GM19397 (cell line): ENCODE measurements at regions not wholly inside any gene's neighbourhood (a gene's known extent, or its start where the extent isn't known, plus 50 kb on each side); places are given as distances from the start of the nearest gene placed in this dataset.

ENCODE experiments used
- ATAC-seq: cut with Tn5 transposase; IDR thresholded peaks from one replicate; pipeline ENCODE4 v1.9.1; 2021; ENCODE audit warnings: mild to moderate bottlenecking, moderate library complexity; ENCODE audit not compliant: unreplicated experiment

- no peak for ATAC-seq
Observed at GRCh38 chr4:186885289-186885688, 161.6 kb upstream of the FAT1 start.

DNA sequence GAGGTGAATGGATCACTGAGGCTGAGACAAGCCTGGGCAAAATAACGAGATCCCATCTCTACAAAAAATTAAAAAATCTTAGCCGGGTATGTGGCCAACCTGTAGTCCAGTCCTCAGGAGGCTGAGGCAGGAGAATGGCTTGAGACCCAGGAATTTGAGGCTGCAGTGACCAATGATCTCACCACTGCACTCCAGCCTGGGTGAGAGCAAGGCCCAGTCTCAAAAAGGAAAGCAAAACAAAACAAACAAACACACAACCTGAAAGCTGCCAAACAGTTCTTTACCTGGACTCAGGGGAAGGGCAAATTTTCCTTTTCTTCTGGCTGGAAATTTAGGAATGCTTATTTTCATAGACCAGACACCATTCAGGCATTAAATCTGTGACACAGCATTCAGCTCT lies 163.1 kb upstream of the FAT1 start:
- no peak for ATAC-seq

GRCh38 chr4:186887291-186887700 lies 163.6 kb upstream of the FAT1 start:
- ATAC-seq = no peak

GRCh38 chr4:186887752-186888151 lies 164.1 kb upstream of the FAT1 start:
- no peak for ATAC-seq

DNA sequence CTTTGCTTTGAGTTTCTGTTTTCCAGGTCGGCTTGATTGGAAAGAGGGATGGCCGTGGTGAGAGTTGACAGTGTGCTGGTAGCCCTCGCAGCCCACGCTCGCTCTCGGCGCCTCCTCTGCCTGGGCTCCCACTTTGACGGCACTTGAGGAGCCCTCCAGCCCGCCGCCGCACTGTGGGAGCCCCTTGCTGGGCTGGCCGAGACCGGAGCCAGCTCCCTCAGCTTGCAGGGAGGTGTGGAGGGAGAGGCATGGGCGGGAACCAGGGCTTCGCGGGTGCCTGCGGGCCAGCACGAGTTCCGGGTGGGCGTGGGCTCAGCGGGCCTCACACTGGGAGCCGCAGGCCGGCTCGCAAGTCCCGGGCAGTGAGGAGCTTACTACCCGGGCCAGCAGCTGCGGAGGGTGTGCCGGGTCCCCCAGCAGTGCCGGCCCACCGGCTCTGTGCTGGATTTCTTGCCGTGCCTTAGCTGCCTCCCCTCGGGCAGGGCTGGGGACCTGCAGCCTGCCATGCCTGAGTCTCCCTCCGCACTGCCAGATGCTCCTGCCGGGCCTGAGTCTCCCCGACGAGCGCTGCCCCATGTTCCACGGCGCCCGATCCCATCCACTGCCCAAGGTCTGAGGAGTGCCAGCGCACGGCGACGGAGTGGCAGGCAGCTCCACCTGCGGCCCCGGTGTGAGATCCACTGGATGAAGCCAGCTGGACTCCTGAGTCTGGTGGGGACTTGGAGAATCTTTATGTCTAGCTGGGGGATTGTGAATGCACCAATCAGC lies 166.4 kb upstream of the FAT1 start:
- ATAC-seq = no peak

- no peak for ATAC-seq
Observed at GRCh38 chr4:186891859-186892486, 168.3 kb upstream of the FAT1 start.

- ATAC-seq = no peak
Observed at GRCh38 chr4:186898367-186898766, 174.7 kb upstream of the FAT1 start.

- no peak for ATAC-seq
Observed at GRCh38 chr4:186900232-186900900, 176.7 kb upstream of the FAT1 start.

DNA sequence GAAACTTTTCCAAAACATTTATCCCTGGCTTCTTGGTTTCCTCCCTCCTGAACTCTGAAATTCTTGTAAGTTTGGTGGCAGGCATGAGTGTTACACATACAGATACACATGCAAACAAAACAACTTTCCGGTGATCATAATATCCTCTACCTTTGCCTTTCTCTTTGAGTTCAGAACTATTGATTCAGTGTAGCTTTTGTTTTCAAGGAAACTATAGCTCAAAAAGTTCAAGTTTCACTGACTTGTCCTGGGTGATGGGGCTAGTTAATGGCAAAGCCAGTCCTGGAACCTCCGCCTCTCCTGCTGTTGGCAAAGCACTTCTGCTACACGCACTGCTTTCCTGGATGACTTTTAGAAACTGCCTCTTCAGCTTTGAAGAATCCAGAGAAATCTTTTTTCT lies 177.3 kb upstream of the FAT1 start:
- no peak for ATAC-seq

DNA sequence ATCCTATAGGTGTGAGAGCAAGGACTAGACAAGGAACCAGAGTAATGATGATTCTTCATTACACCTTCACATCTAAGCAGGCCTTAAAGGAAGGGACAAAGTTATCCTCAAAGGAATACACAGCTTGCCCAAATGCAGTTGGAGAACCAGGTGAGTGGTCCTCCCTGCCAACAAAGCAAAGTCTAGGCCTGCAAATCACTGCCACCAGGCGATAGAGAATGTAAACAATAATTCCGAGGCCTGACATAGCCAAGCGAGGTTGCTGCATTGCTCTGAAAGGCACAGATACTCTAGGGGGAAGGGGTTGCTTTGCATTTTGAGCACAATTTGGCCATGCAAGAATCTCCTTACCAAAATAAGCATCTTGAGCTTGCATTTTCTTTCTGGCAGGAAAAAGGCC lies 178.2 kb upstream of the FAT1 start:
- no peak for ATAC-seq

- ATAC-seq = no peak
Observed at GRCh38 chr4:186902361-186902760, 178.7 kb upstream of the FAT1 start.

GRCh38 chr4:186904101-186904500 lies 180.4 kb upstream of the FAT1 start:
- ATAC-seq = no peak

GRCh38 chr4:186906722-186907121 lies 183.1 kb upstream of the FAT1 start:
- no peak for ATAC-seq

- no peak for ATAC-seq
Observed at GRCh38 chr4:186910385-186910784, 186.7 kb upstream of the FAT1 start.

- ATAC-seq = no peak
Observed at GRCh38 chr4:186912606-186913005, 188.9 kb upstream of the FAT1 start.

DNA sequence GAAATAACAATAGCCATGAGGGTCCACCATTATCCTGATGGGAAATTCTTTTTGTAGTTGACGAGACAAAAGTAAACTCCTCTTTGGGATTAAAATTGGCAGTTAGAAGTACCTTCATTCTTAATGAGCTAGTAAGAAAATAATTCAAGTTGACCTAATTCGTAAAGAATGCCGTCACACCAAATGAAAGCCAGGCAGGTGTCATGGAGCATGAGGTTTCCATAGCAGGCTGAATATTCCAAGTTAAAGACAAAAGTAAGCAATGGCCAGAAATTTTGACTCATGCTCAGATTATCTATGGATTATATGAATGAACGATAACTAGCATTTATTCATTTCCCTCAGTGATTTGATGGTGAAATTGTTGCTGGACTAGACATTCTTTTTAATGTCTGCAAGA lies 192.2 kb upstream of the FAT1 start:
- no peak for ATAC-seq

DNA sequence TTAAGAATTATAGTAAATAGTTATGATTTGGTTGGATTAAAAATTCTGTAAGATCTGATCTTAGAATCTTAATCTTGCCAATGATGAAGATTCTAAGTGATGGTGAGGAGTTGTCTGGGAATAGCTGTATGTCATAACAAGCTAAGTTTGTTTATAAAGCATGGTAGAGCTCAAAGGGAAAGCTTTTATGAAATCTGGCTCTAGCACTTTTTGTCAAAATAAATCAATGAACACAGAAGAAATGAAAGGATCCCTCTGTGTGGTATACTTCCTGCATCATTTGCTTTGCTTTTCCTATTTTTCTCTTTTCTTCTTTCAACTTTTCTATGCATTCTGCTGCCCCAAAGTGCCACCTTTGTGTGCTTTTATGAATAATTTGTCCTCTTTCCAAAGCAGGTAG lies 193.5 kb upstream of the FAT1 start:
- ATAC-seq = no peak

GRCh38 chr4:186918466-186918865 lies 194.8 kb upstream of the FAT1 start:
- ATAC-seq = no peak

- no peak for ATAC-seq
Observed at GRCh38 chr4:186919340-186919739, 195.7 kb upstream of the FAT1 start.

GRCh38 chr4:186920483-186920882 lies 196.8 kb upstream of the FAT1 start:
- ATAC-seq = no peak

DNA sequence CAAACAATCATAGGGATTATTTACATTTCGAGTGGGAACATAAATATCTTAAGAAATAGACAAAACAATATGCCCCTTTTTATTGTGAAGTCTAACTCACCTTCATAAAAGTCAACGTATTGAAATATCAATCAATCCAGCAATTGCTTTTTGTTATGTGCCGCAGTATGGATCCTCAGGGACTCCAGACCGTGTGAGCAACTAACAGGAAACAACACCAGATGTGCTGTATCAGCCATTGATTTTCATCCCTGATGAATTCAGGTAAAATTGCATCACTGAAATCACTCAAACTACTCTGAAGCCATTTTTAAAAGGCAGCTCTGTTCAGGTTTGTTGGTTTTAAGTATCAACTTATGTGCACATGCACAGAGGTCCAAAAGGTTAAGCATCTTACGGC lies 197.3 kb upstream of the FAT1 start:
- ATAC-seq = no peak

DNA sequence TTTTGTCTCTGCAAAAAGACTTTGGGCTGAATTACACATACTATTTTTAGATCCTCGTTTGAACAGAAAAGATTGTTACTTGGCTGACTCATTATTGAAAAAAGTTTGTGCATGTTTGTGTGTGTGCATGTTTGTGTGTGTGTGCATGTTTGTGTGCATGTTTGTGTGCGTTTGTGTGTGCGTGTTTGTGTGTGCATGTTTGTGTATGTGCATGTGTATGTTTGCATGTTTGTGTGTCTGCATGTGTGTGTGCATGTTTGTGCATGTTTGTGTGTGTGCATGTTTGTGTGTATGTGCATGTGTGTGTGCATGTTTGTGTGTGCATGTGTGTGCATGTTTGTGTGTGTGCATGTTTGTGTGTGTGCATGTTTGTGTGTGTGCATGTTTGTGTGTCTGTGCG lies 201.1 kb upstream of the FAT1 start:
- ATAC-seq = no peak
